B cell (primary cell): ENCODE measurements at regions not wholly inside any gene's neighbourhood (a gene's known extent, or its start where the extent isn't known, plus 50 kb on each side); places are given as distances from the start of the nearest gene placed in this dataset.

Experiments
- ATAC-seq: fragments of 200-7000 bp; cut with Tn5 transposase; one replicate; pipeline ENCODE4 v1.10.0; 2021; ENCODE audit warnings: low read depth, mild to moderate bottlenecking, moderate number of reproducible peaks, moderate library complexity
- CTCF ChIA-PET: fragments of 350-600 bp; sonication (Branson Sonifier 250); formaldehyde crosslinking; loops from one replicate; lab custom pipeline; 2021; ENCODE audit warnings: antibody characterized with exemption, inconsistent platforms; lab: Charles Lee
- POLR2A ChIA-PET: fragments of 350-600 bp; sonication (Branson Sonifier 250); formaldehyde crosslinking; loops from one replicate; lab custom pipeline; 2021; ENCODE audit warnings: antibody characterized with exemption; lab: Charles Lee
- DNase-seq: peaks from one replicate; pipeline ENCODE4 v3.0.0; 2013
- H2AFZ ChIP-seq: 2 replicates; pipeline ENCODE4 v1.6.1; 2012; ENCODE audit warnings: mild to moderate bottlenecking, low read depth, low read length; ENCODE audit not compliant: insufficient read depth, poor library complexity, severe bottlenecking
- H3K27ac ChIP-seq, 2 donors: 1 replicate in 1 of 2; 2 replicates in 1 of 2; pipeline ENCODE4 v1.5.1; 2012 to 2013; ENCODE audit warnings: low read length in 2 of 2, mild to moderate bottlenecking in 2 of 2, moderate library complexity in 1 of 2
- H3K27me3 ChIP-seq, 4 experiments: fragments of 200-600 bp in 1 of 4; sonication (generic) in 1 of 4; replicated peaks in 1 of 4; 1 replicate in 2 of 4; 2 replicates in 2 of 4; pipeline versions ENCODE4 v1.6.1 to v1.7.0; 2013 to 2016; ENCODE audit warnings: low read length in 3 of 4, mild to moderate bottlenecking in 2 of 4, mixed read lengths in 1 of 4, moderate library complexity in 1 of 4; ENCODE audit not compliant: insufficient read depth in 4 of 4, control insufficient read depth in 3 of 4; ENCODE audit errors: control extremely low read depth in 1 of 4
- H3K36me3 ChIP-seq, 2 experiments: replicated peaks in 1 of 2; 1 replicate in 1 of 2; 2 replicates in 1 of 2; pipeline versions ENCODE4 v1.6.1 to v1.7.1; 2013; ENCODE audit warnings: low read length in 1 of 2; ENCODE audit not compliant: insufficient read depth in 2 of 2, control insufficient read depth in 1 of 2; ENCODE audit errors: control extremely low read depth in 1 of 2, extremely low read depth in 1 of 2
- H3K4me1 ChIP-seq, 2 donors: fragments of 200-600 bp in 1 of 2; sonication (generic) in 1 of 2; 1 replicate in 1 of 2; 2 replicates in 1 of 2; pipeline versions ENCODE4 v1.5.1 to v1.6.1; 2013 to 2017; ENCODE audit warnings: low read length in 2 of 2; ENCODE audit not compliant: control insufficient read depth in 2 of 2, insufficient read depth in 2 of 2
- H3K4me2 ChIP-seq: replicated peaks from 2 replicates; pipeline ENCODE3; 2012; ENCODE audit warnings: mild to moderate bottlenecking, low read depth, low read length; ENCODE audit not compliant: poor library complexity, severe bottlenecking
- H3K4me3 ChIP-seq, 5 experiments: fragments of 200-600 bp in 1 of 5; sonication (generic) in 1 of 5; 1 replicate in 3 of 5; 2 replicates in 2 of 5; pipeline versions ENCODE4 v1.5.1 to v1.7.0; 2011 to 2016; ENCODE audit warnings: low read length in 4 of 5, mild to moderate bottlenecking in 4 of 5, low read depth in 2 of 5, control low read depth in 1 of 5, moderate library complexity in 1 of 5; ENCODE audit not compliant: insufficient read depth in 1 of 5; ENCODE audit errors: control extremely low read depth in 1 of 5, extremely low read depth in 1 of 5
- H3K79me2 ChIP-seq: fragments of 200-600 bp; sonication (generic); one replicate; pipeline ENCODE4 v1.6.0; 2016; ENCODE audit warnings: low read length; ENCODE audit not compliant: control insufficient read depth, insufficient read depth
- H3K9ac ChIP-seq: fragments of 200-600 bp; sonication (generic); 2 replicates; pipeline ENCODE4 v1.6.1; 2017; ENCODE audit warnings: mild to moderate bottlenecking, low read length, moderate library complexity
- H3K9me3 ChIP-seq, 3 donors: one replicate each; pipeline versions ENCODE4 v1.6.1 to v1.7.1; 2013; ENCODE audit warnings: low read length in 2 of 3; ENCODE audit not compliant: control insufficient read depth in 2 of 3, insufficient read depth in 1 of 3; ENCODE audit errors: control extremely low read depth in 1 of 3
- H4K20me1 ChIP-seq: 2 replicates; pipeline ENCODE4 v1.6.0; 2012; ENCODE audit warnings: mild to moderate bottlenecking, low read length; ENCODE audit not compliant: insufficient read depth, control insufficient read depth, poor library complexity, severe bottlenecking
- H3K27ac Mint-ChIP-seq: one replicate; pipeline ENCODE4 v1.8.0; 2021; ENCODE audit warnings: mixed read lengths
- H3K27me3 Mint-ChIP-seq: one replicate; pipeline ENCODE4 v1.8.0; 2021; ENCODE audit warnings: mixed read lengths
- H3K4me1 Mint-ChIP-seq: one replicate; pipeline ENCODE4 v1.8.0; 2021; ENCODE audit warnings: mixed read lengths
- H3K4me3 Mint-ChIP-seq: one replicate; pipeline ENCODE4 v1.8.0; 2021; ENCODE audit warnings: mixed read lengths
- H3K9me3 Mint-ChIP-seq: one replicate; pipeline ENCODE4 v1.8.0; 2022; ENCODE audit warnings: mixed read lengths; ENCODE audit not compliant: insufficient read depth
- EZH2 ChIP-seq: IDR thresholded peaks from 2 replicates; pipeline ENCODE4 v1.6.1; 2012; ENCODE audit warnings: borderline replicate concordance, low read depth, mild to moderate bottlenecking, moderate library complexity, low read length; ENCODE audit not compliant: insufficient read depth, poor library complexity, severe bottlenecking
- WGBS: methylation state at CpG from one replicate; pipeline ENCODE4 v1.1.5; 2013; ENCODE audit warnings: missing lambda C conversion rate; ENCODE audit not compliant: insufficient coverage; 5-methylcytosine and 5-hydroxymethylcytosine counted together
- intact Hi-C: fragments of 100-400 bp; cut with micrococcal nuclease; formaldehyde crosslinking; loops from one replicate; pipeline ENCODE4 v1.10.0; 2022
- TF ChIP-seq, protein P1 (sequence below): fragments of 200-600 bp; IDR thresholded peaks from one replicate; pipeline ENCODE4 v1.8.0; 2022; ENCODE audit warnings: antibody characterized with exemption, mild to moderate bottlenecking

- Histone ChIP-seq H3K27ac (no peak overlapping the region), H3K9ac (no peak overlapping the region), H2AFZ (no peak overlapping the region), H3K36me3 (no peaks in the 10 kb centered on the region), H3K4me3 (no peak overlapping the region), H3K4me1 (no peaks in the 10 kb centered on the region), H3K4me2 (no peak overlapping the region), H3K9me3 (peaks cover 0 to 1% (median 0%) of the 10 kb centered on the region in 3 donors), H3K27me3 (no peaks in the 10 kb centered on the region), H3K79me2 (no peaks in the 10 kb centered on the region), H4K20me1 (no peaks in the 10 kb centered on the region)
- CTCF ChIA-PET = no interaction called here
- no peak for DNase-seq
- TF ChIP-seq, protein P1, sequence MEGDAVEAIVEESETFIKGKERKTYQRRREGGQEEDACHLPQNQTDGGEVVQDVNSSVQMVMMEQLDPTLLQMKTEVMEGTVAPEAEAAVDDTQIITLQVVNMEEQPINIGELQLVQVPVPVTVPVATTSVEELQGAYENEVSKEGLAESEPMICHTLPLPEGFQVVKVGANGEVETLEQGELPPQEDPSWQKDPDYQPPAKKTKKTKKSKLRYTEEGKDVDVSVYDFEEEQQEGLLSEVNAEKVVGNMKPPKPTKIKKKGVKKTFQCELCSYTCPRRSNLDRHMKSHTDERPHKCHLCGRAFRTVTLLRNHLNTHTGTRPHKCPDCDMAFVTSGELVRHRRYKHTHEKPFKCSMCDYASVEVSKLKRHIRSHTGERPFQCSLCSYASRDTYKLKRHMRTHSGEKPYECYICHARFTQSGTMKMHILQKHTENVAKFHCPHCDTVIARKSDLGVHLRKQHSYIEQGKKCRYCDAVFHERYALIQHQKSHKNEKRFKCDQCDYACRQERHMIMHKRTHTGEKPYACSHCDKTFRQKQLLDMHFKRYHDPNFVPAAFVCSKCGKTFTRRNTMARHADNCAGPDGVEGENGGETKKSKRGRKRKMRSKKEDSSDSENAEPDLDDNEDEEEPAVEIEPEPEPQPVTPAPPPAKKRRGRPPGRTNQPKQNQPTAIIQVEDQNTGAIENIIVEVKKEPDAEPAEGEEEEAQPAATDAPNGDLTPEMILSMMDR = no peak
- no peak for TF ChIP-seq EZH2
- no peaks in the 10 kb centered on the region for H3K4me1 Mint-ChIP-seq
- H3K27ac Mint-ChIP-seq = no peak overlapping the region
- no peak for ATAC-seq
- H3K9me3 Mint-ChIP-seq = no peaks in the 10 kb centered on the region
- intact Hi-C loops = no loop called here
- WGBS = 100% methylated on average over 3 of the region's 3 CpGs
- no peaks in the 10 kb centered on the region for H3K27me3 Mint-ChIP-seq
- POLR2A ChIA-PET = no interaction called here
- H3K4me3 Mint-ChIP-seq = no peak overlapping the region
Measured at GRCh38 chr2:228540976-228541375, 359.5 kb upstream of the SPHKAP start.

- POLR2A ChIA-PET = no interaction called here
- no peaks in the 10 kb centered on the region for H3K79me2 ChIP-seq
- Mint-ChIP-seq H3K27ac (no peak overlapping the region), H3K4me3 (no peak overlapping the region), H3K4me1 (no peaks in the 10 kb centered on the region), H3K9me3 (peaks cover 5% of the 10 kb centered on the region), H3K27me3 (no peaks in the 10 kb centered on the region)
- TF ChIP-seq EZH2 = no peak
- TF ChIP-seq, protein P1 = no peak
- H2AFZ ChIP-seq = no peak overlapping the region
- no peak overlapping the region for H3K4me2 ChIP-seq
- intact Hi-C loops = no loop called here
- H3K4me3 ChIP-seq = no peak overlapping the region
- CTCF ChIA-PET = no interaction called here
- ATAC-seq (no peak), DNase-seq (no peak)
- peaks cover 0 to 4% (median 2%) of the 10 kb centered on the region in 3 donors for H3K9me3 ChIP-seq
- H3K4me1 ChIP-seq = no peaks in the 10 kb centered on the region
- H3K9ac ChIP-seq = no peak overlapping the region
- H3K36me3 ChIP-seq = no peaks in the 10 kb centered on the region
- no peaks in the 10 kb centered on the region for H3K27me3 ChIP-seq
- H3K27ac ChIP-seq = no peak overlapping the region
- no peaks in the 10 kb centered on the region for H4K20me1 ChIP-seq
Measured at GRCh38 chr2:228535396-228535795, 353.9 kb upstream of the SPHKAP start.
